ENCODE measurements at regions not wholly inside any gene's neighbourhood (a gene's known extent, or its start where the extent isn't known, plus 50 kb on each side); places are given as distances from the start of the nearest gene placed in this dataset.

DNA sequence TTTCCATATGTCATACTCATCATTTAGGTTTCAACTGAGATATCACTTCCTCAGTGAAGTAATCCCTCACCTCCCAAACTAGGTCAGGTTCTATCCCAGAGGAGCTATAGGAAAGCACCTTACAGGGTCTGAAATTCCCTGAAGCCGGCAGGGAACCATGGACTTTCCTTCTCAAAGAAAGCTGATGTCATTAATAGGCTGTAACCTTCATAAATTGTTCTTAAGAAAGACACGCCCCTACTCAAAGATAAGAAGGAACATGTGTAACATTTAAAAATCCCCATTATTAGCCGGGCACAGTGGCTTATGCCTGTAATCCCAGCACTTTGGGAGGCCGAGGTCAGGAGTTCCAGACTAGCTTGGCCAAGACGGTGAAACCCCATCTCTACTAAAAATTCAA is 50.0 kb upstream of the RNGTT start:
- TF ChIP-seq, protein P1, sequence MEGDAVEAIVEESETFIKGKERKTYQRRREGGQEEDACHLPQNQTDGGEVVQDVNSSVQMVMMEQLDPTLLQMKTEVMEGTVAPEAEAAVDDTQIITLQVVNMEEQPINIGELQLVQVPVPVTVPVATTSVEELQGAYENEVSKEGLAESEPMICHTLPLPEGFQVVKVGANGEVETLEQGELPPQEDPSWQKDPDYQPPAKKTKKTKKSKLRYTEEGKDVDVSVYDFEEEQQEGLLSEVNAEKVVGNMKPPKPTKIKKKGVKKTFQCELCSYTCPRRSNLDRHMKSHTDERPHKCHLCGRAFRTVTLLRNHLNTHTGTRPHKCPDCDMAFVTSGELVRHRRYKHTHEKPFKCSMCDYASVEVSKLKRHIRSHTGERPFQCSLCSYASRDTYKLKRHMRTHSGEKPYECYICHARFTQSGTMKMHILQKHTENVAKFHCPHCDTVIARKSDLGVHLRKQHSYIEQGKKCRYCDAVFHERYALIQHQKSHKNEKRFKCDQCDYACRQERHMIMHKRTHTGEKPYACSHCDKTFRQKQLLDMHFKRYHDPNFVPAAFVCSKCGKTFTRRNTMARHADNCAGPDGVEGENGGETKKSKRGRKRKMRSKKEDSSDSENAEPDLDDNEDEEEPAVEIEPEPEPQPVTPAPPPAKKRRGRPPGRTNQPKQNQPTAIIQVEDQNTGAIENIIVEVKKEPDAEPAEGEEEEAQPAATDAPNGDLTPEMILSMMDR (IDR thresholded peaks at IDR 0.05) = no peak
- TF ChIP-seq POLR2A (IDR thresholded peaks at IDR 0.05) = no peak

Data from heart left ventricle (tissue), 13 donors.